ENCODE measurements at regions not wholly inside any gene's neighbourhood (a gene's known extent, or its start where the extent isn't known, plus 50 kb on each side); places are given as distances from the start of the nearest gene placed in this dataset.

DNA sequence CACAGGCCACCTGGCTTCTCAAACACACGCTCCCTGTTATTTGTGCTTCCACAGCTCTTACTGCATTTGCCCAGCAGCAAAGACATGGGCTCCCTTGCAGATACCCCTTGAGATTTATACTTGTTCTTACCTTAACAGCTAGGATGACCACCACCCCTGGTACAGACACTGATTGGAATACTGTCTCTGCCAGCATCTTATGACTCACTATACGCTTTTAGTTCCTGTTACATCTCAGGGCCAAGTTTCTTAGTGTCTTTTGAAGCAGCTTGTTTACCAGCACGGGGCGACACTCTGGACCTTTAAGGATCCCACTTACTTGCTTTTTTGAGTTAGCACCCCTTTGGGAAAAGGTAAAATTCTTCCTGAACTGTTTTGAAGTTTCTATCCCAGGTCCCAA, 874.8 kb downstream of the KCNT2 start:
- no peak for TF ChIP-seq CTCF (IDR thresholded peaks at IDR 0.05)
- TF ChIP-seq POLR2A (IDR thresholded peaks at IDR 0.05), result no peak

Measured in thyroid gland (tissue), 4 donors.